ENCODE measurements at regions not wholly inside any gene's neighbourhood (a gene's known extent, or its start where the extent isn't known, plus 50 kb on each side); places are given as distances from the start of the nearest gene placed in this dataset.

DNA sequence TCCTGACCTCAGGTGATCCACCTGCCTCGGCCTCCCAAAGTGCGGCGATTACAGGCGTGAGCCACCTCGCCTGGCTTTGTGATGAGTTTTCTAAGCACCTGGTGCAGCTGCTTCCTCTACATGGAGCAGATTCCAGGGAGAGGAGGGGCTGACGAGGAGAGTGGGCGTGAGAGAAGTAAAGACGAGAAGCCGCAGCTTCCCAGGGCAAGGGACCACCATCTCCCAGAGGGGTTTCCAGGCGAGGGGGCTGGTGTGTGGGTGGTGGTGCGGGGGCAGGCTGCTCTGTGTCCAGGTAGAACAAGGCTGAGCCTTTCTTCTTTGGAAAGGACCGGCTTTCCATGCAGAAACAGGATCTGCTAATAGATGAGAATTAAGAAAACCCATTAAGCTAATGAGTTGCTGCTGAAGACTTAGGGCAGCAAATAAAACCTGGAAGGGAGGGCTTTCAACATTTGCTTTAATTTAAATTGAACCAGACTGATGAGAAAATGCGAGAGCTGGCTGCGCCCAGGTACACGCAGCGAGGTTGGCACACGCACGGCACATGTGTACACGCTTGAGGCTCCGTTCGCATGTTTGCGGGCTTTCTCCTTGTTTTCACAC, 236.7 kb downstream of the RBFOX3 start:
- TF ChIP-seq, protein P1, sequence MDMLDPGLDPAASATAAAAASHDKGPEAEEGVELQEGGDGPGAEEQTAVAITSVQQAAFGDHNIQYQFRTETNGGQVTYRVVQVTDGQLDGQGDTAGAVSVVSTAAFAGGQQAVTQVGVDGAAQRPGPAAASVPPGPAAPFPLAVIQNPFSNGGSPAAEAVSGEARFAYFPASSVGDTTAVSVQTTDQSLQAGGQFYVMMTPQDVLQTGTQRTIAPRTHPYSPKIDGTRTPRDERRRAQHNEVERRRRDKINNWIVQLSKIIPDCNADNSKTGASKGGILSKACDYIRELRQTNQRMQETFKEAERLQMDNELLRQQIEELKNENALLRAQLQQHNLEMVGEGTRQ (IDR thresholded peaks at IDR 0.05), result no peak
- TF ChIP-seq, protein P2, sequence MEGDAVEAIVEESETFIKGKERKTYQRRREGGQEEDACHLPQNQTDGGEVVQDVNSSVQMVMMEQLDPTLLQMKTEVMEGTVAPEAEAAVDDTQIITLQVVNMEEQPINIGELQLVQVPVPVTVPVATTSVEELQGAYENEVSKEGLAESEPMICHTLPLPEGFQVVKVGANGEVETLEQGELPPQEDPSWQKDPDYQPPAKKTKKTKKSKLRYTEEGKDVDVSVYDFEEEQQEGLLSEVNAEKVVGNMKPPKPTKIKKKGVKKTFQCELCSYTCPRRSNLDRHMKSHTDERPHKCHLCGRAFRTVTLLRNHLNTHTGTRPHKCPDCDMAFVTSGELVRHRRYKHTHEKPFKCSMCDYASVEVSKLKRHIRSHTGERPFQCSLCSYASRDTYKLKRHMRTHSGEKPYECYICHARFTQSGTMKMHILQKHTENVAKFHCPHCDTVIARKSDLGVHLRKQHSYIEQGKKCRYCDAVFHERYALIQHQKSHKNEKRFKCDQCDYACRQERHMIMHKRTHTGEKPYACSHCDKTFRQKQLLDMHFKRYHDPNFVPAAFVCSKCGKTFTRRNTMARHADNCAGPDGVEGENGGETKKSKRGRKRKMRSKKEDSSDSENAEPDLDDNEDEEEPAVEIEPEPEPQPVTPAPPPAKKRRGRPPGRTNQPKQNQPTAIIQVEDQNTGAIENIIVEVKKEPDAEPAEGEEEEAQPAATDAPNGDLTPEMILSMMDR (IDR thresholded peaks at IDR 0.05), result no peak
- TF ChIP-seq POLR2AphosphoS2 (conservative IDR thresholded peaks at IDR 0.05; ENCODE audit: low read length), result no peak
- TF ChIP-seq JUN (IDR thresholded peaks at IDR 0.05), result no peak
- TF ChIP-seq CHD4 (IDR thresholded peaks at IDR 0.05; ENCODE audit: borderline replicate concordance), result no peak
- TF ChIP-seq MAZ (IDR thresholded peaks at IDR 0.05; ENCODE audit: borderline replicate concordance, low read depth, low read length), result no peak
- TF ChIP-seq, protein P3, sequence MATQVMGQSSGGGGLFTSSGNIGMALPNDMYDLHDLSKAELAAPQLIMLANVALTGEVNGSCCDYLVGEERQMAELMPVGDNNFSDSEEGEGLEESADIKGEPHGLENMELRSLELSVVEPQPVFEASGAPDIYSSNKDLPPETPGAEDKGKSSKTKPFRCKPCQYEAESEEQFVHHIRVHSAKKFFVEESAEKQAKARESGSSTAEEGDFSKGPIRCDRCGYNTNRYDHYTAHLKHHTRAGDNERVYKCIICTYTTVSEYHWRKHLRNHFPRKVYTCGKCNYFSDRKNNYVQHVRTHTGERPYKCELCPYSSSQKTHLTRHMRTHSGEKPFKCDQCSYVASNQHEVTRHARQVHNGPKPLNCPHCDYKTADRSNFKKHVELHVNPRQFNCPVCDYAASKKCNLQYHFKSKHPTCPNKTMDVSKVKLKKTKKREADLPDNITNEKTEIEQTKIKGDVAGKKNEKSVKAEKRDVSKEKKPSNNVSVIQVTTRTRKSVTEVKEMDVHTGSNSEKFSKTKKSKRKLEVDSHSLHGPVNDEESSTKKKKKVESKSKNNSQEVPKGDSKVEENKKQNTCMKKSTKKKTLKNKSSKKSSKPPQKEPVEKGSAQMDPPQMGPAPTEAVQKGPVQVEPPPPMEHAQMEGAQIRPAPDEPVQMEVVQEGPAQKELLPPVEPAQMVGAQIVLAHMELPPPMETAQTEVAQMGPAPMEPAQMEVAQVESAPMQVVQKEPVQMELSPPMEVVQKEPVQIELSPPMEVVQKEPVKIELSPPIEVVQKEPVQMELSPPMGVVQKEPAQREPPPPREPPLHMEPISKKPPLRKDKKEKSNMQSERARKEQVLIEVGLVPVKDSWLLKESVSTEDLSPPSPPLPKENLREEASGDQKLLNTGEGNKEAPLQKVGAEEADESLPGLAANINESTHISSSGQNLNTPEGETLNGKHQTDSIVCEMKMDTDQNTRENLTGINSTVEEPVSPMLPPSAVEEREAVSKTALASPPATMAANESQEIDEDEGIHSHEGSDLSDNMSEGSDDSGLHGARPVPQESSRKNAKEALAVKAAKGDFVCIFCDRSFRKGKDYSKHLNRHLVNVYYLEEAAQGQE (IDR thresholded peaks at IDR 0.05), result no peak
- TF ChIP-seq, protein P4, sequence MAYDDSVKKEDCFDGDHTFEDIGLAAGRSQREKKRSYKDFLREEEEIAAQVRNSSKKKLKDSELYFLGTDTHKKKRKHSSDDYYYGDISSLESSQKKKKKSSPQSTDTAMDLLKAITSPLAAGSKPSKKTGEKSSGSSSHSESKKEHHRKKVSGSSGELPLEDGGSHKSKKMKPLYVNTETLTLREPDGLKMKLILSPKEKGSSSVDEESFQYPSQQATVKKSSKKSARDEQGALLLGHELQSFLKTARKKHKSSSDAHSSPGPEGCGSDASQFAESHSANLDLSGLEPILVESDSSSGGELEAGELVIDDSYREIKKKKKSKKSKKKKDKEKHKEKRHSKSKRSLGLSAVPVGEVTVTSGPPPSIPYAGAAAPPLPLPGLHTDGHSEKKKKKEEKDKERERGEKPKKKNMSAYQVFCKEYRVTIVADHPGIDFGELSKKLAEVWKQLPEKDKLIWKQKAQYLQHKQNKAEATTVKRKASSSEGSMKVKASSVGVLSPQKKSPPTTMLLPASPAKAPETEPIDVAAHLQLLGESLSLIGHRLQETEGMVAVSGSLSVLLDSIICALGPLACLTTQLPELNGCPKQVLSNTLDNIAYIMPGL (CRISPR knock-in tag; IDR thresholded peaks at IDR 0.05; ENCODE audit: borderline replicate concordance), result no peak

Data from A549 (cell line).